ENCODE measurements at regions not wholly inside any gene's neighbourhood (a gene's known extent, or its start where the extent isn't known, plus 50 kb on each side); places are given as distances from the start of the nearest gene placed in this dataset.

GRCh38 chr14:101408077-101408831 lies 153.0 kb upstream of the DIO3 start:
- TF ChIP-seq EZH2phosphoT487 (conservative IDR thresholded peaks at IDR 0.05; ENCODE audit: low read length) = no peak
- TF ChIP-seq CTCF (IDR thresholded peaks at IDR 0.05; ENCODE audit: insufficient read depth, low read length, poor library complexity, severe bottlenecking) = no peak
- Histone ChIP-seq H3K79me2 (ENCODE audit: insufficient read depth, low read length) (no peaks in the 10 kb centered on the region), H3K36me3 (ENCODE audit: low read length) (no peaks in the 10 kb centered on the region), H3K4me2 (ENCODE audit: low read depth, low read length, poor library complexity, severe bottlenecking) (no peak overlapping the region), H3F3A (ENCODE audit: insufficient read depth) (no peaks in the 10 kb centered on the region), H3K9me3 (ENCODE audit: insufficient read depth, low read length) (no peaks in the 10 kb centered on the region), H3K27ac (ENCODE audit: low read depth, low read length) (no peak overlapping the region), H4K20me1 (ENCODE audit: low read depth, low read length) (no peaks in the 10 kb centered on the region), H3K27me3 (ENCODE audit: low read length) (no peaks in the 10 kb centered on the region), H3K9ac (ENCODE audit: low read length) (no peak overlapping the region), H3K9me2 (replicated peaks; ENCODE audit: insufficient read depth, low read length) (no peaks in the 10 kb centered on the region), H3K4me3 (ENCODE audit: insufficient read depth, low read length, poor library complexity, severe bottlenecking) (no peak overlapping the region), H2AFZ (ENCODE audit: low read depth, low read length, severe bottlenecking) (no peak overlapping the region)

- Histone ChIP-seq H2AFZ (ENCODE audit: low read depth, low read length, severe bottlenecking) (no peak overlapping the region), H4K20me1 (ENCODE audit: low read depth, low read length) (no peaks in the 10 kb centered on the region), H3K4me2 (ENCODE audit: low read depth, low read length, poor library complexity, severe bottlenecking) (no peak overlapping the region), H3K79me2 (ENCODE audit: insufficient read depth, low read length) (no peaks in the 10 kb centered on the region), H3K36me3 (ENCODE audit: low read length) (no peaks in the 10 kb centered on the region), H3K9ac (ENCODE audit: low read length) (no peak overlapping the region), H3K27ac (ENCODE audit: low read depth, low read length) (no peak overlapping the region), H3K9me3 (ENCODE audit: insufficient read depth, low read length) (no peaks in the 10 kb centered on the region), H3K9me2 (replicated peaks; ENCODE audit: insufficient read depth, low read length) (no peaks in the 10 kb centered on the region), H3K27me3 (ENCODE audit: low read length) (no peaks in the 10 kb centered on the region), H3F3A (ENCODE audit: insufficient read depth) (no peaks in the 10 kb centered on the region), H3K4me3 (ENCODE audit: insufficient read depth, low read length, poor library complexity, severe bottlenecking) (no peak overlapping the region)
- no peak for TF ChIP-seq CTCF (IDR thresholded peaks at IDR 0.05; ENCODE audit: insufficient read depth, low read length, poor library complexity, severe bottlenecking)
- no peak for TF ChIP-seq EZH2phosphoT487 (conservative IDR thresholded peaks at IDR 0.05; ENCODE audit: low read length)
Measured at GRCh38 chr14:101409006-101409543, 152.2 kb upstream of the DIO3 start.

- no peak overlapping the region for H3K4me2 ChIP-seq (ENCODE audit: low read depth, low read length, poor library complexity, severe bottlenecking)
- H3K9ac ChIP-seq (ENCODE audit: low read length) = no peak overlapping the region
- no peaks in the 10 kb centered on the region for H3K36me3 ChIP-seq (ENCODE audit: low read length)
- H3F3A ChIP-seq (ENCODE audit: insufficient read depth) = no peaks in the 10 kb centered on the region
- no peaks in the 10 kb centered on the region for H3K9me3 ChIP-seq (ENCODE audit: insufficient read depth, low read length)
- no peaks in the 10 kb centered on the region for H3K79me2 ChIP-seq (ENCODE audit: insufficient read depth, low read length)
- H2AFZ ChIP-seq (ENCODE audit: low read depth, low read length, severe bottlenecking) = no peak overlapping the region
- H3K9me2 ChIP-seq (replicated peaks; ENCODE audit: insufficient read depth, low read length) = no peaks in the 10 kb centered on the region
- H4K20me1 ChIP-seq (ENCODE audit: low read depth, low read length) = no peaks in the 10 kb centered on the region
- H3K27ac ChIP-seq (ENCODE audit: low read depth, low read length) = no peak overlapping the region
- TF ChIP-seq CTCF (IDR thresholded peaks at IDR 0.05; ENCODE audit: insufficient read depth, low read length, poor library complexity, severe bottlenecking) (no peak), EZH2phosphoT487 (conservative IDR thresholded peaks at IDR 0.05; ENCODE audit: low read length) (no peak)
- no peaks in the 10 kb centered on the region for H3K27me3 ChIP-seq (ENCODE audit: low read length)
- H3K4me3 ChIP-seq (ENCODE audit: insufficient read depth, low read length, poor library complexity, severe bottlenecking) = no peak overlapping the region
Measured at GRCh38 chr14:101410126-101410525, 151.2 kb upstream of the DIO3 start.
